ENCODE measurements at regions not wholly inside any gene's neighbourhood (a gene's known extent, or its start where the extent isn't known, plus 50 kb on each side); places are given as distances from the start of the nearest gene placed in this dataset.

DNA sequence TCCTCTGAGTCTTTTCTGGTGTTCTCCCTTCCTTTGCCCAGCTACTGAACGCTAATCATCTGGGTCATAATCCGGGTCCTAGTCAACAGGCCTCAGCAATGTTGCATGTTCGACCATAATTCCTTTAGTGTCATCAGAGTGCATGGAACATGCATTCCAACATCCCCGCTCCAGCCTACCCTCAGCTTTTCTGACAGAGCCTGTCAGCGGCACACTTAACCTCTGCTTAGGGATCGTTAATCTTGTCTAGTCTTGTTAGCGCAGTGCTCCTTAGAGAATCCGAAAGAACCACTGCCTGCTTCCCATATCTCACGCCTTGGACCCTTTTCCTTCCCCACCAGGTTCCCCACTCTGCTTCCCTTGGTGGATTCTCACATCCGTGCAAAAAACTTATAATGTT lies 767.9 kb upstream of the ID2 start:
- DNase-seq, result no peak

GRCh38 chr2:7915302-7916091 lies 766.4 kb upstream of the ID2 start:
- DNase-seq, result no peak

DNA sequence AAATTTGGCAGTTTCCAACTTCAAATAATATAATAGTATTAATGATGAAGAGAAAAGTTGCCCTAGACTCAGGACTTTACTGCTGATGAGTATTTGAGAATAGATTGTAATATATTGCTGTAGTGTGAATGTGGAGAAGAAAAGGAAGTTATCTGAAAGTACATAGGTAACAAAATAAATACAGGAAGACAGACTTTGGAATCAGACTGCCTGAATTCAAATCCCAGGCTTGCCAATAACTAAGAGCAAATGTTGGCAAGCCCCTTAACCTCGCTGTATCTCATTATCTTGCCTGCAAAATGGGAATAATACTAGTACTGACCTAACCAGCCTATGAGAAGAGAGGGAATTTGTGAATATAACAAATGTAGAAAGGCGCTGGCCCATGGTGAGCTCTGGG lies 765.2 kb upstream of the ID2 start:
- no peak for DNase-seq

GRCh38 chr2:7919510-7919909 lies 762.3 kb upstream of the ID2 start:
- no peak for DNase-seq

DNA sequence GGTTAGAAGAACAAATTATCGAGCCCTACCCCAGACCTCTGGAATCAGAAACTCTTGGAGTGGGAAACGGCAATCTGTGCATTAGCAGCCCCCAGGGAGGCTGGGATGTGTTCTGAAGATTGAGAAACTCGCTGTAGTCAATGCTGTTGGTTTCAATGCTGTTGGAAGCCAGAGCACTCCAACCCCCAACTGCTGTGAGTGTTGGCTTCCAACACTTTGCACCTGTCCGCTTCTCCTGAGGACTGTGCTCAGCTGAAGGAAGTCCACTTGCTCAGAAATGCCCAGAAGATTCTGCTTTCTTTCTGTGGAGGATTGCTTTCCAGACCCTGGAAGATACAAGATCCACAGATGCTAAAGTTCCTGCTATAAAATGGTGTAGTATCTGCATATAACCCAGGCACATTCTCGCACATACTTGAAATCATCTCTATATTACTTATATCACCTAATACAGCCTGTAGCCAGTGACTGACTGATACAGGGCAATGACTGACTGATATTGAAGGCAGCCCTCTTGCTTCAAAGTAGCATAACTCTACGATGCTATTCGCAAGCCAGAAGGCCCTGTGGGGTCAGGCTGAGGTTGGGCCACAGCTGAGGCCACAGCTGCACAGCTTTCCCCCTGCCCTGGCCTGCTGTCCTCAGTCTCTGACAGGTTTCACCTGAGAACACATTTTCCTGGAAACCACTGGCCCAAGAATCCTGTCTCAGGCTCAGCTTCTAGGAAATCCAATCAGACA lies 757.7 kb upstream of the ID2 start:
- no peak for DNase-seq

- DNase-seq, result no peak
These were observed 756.4 kb upstream of the ID2 start for GRCh38 chr2:7925506-7925905.

DNA sequence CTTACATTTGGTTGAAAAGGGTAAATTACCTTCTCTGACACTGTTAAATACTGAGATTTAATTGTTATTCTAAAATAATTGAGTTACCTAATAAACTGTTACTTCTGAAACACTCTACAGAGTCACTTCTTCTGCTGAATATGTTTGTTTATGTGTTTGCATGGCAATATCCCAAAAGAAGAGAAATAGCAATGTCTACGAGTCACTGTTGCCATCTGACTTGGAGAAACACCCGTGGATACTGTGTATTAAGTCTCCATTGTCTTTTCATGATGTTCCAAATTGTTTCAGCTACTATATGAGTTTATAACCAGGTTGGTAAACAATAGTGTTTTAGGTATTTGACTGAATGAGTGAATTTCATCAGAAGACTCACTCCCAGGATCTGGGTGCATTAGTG lies 754.2 kb upstream of the ID2 start:
- DNase-seq, result no peak

DNA sequence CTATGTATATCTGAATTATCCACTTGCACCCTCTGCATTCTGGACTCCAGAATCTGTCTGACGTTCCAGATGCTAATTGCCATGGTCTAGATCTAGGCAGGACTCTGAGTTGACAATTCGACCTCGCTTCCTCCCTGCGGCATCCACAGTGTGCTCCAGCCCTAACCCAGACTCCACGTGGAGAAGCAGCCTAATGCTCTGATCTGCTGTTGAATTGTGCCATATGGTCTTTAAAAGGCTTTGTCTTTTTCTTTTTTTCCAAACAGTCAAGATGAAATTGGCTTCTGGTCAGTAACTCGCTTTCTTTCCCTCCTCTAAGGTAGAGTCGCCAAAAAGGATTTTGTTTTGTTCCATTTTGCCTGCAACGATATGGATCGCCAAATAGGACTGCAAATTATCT lies 752.6 kb upstream of the ID2 start:
- no peak for DNase-seq

- DNase-seq, result no peak
These were observed 750.8 kb upstream of the ID2 start for GRCh38 chr2:7930800-7931635.

- no peak for DNase-seq
These were observed 750.0 kb upstream of the ID2 start for GRCh38 chr2:7931808-7932207.

DNA sequence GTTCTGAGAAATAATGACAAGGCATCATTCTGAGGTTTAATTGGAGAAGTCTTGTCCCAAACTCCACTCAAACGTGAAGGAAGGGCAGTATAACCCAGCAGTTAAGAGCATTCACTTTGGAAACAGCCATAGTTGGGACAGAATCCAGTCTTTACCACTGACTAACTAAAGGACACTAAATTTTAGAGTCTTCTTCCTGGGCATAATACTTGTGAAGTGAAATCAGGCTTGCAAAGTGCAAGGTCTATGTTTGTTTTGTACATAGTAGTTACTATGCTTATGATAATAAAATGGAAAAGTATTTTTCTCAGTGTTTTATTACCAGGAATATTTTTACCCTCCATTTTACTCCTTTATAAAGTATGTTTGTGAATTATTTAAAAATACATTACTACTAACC lies 748.2 kb upstream of the ID2 start:
- DNase-seq, result no peak

DNA sequence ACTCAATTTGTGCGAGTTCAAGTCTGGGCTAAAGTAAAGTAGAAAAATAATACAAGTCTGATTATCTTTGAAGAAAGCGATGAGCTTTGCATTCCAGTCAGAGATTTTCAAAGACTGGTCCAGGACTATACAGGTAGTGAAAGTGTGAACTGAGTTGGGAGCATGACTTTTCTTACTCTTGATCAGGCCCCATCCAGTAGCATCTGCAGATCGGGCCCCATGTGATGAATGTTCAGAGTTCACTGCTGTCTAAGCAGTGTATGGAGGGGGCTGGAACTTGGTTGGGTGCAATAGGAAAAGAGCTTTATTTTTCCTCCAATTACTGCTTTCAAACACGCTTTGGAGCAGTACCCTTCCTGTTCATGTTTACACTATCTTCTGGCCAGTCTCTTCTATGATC lies 747.4 kb upstream of the ID2 start:
- DNase-seq, result no peak

- no peak for DNase-seq
These were observed 744.8 kb upstream of the ID2 start for GRCh38 chr2:7937082-7937481.

GRCh38 chr2:7940723-7941122 lies 741.1 kb upstream of the ID2 start:
- no peak for DNase-seq

GRCh38 chr2:7943446-7943845 lies 738.4 kb upstream of the ID2 start:
- DNase-seq, result no peak

DNA sequence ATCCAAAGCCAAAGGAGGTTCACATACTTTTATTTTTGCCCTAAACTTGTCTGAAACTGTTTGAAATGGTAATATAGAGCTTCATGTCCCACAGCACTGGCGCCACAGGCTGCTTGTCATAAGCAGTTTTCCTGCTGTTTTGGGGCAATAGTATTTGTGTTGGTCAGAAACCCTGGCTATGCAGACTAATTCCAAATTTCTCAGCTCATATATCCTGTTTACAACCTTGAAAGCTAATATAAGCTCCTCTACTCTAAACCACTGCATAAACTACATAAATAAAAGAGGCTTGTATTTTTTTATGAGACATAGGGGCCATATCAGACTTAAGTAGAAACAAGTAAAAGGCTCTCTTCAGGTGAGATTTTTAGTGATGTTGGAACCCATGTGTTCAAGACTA lies 736.8 kb upstream of the ID2 start:
- no peak for DNase-seq

- no peak for DNase-seq
These were observed 731.7 kb upstream of the ID2 start for GRCh38 chr2:7950035-7950612.

DNA sequence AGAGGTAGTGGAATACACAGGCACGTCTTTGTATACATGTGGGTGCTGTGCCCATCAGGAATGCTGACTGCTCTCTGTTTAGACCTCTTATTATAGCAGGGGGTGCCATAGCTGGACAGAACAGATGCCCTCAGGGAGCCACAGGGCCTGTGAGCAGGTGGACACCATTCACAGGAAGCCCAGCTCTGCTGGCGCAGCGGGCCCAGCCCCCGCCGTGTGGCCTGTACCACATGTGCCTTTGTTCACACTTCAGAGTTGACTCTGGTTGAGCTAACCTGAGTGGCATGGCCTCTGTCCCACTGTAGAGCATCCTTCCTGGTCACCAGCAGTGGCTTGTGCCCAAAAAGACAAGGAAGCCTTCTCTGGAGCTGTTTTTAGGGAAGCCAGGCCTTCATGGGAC lies 730.9 kb upstream of the ID2 start:
- no peak for DNase-seq

DNA sequence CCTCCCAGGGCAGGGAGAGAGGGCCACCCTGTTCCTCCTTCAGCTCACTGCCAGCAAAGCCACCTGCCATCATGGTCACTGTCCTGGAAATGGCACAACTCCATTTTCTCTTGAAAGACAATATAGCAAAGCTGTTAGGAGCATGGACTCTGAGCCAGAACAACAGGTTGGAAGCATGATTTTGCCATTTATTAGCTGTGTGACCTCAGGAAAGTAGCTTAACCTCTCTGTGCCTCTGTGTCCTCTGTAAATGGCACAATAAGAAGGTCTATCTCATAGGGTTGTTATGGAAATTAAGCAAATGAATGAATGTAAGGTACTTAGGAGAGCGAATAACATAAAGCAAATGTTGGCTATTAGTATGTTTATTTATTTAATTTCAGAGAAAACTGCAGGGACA lies 730.4 kb upstream of the ID2 start:
- no peak for DNase-seq

- DNase-seq, result no peak
These were observed 729.7 kb upstream of the ID2 start for GRCh38 chr2:7952046-7952745.

DNA sequence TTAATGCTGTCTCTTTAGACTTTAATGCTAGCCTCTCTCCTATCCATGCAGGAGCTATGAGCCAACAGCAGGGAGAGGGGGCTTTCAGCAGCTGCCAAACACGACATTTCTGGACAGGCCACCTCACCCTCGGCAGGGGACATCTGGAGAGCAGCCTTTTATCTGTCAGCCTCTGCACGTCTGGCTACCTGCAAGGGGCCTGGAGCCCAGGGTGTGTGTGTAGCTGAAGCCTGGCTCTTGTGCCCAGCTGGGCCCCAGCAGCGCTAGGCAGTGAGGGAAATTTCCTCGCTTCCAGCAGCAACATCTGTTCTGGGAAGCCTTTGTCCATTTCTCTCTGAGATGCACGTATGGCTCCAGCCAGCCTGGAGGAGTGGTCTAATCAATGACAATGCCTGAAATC lies 728.7 kb upstream of the ID2 start:
- no peak for DNase-seq

- DNase-seq, result no peak
These were observed 727.6 kb upstream of the ID2 start for GRCh38 chr2:7954234-7954633.
